Non-pigmented ciliary epithelial cell (primary cell): ENCODE measurements at regions not wholly inside any gene's neighbourhood (a gene's known extent, or its start where the extent isn't known, plus 50 kb on each side); places are given as distances from the start of the nearest gene placed in this dataset.

Experiments
- DNase-seq: peaks from one replicate; pipeline ENCODE4 v3.0.0-alpha.2; 2010; ENCODE audit warnings: low read depth

- DNase-seq, result no peak
These were observed 371.6 kb downstream of the HRH4 start for GRCh38 chr18:24831871-24832665.

GRCh38 chr18:24835751-24836150 is 375.3 kb downstream of the HRH4 start:
- no peak for DNase-seq

- peak; percentile 10 for DNase-seq
These were observed 376.6 kb downstream of the HRH4 start for GRCh38 chr18:24837066-24837465.

- DNase-seq, result no peak
These were observed 379.6 kb downstream of the HRH4 start for GRCh38 chr18:24840051-24840450.

- DNase-seq, result no peak
These were observed 380.2 kb downstream of the HRH4 start for GRCh38 chr18:24840640-24841039.

GRCh38 chr18:24841536-24841935 is 381.1 kb downstream of the HRH4 start:
- DNase-seq, result no peak

GRCh38 chr18:24843123-24843522 is 382.7 kb downstream of the HRH4 start:
- DNase-seq, result no peak

GRCh38 chr18:24846138-24846537 is 385.7 kb downstream of the HRH4 start:
- no peak for DNase-seq

GRCh38 chr18:24850532-24850931 is 390.1 kb downstream of the HRH4 start:
- DNase-seq, result no peak

GRCh38 chr18:24853076-24853475 is 392.6 kb downstream of the HRH4 start:
- DNase-seq, result no peak

- no peak for DNase-seq
These were observed 400.7 kb downstream of the HRH4 start for GRCh38 chr18:24860978-24861680.

GRCh38 chr18:24862201-24862816 is 401.9 kb downstream of the HRH4 start:
- no peak for DNase-seq

- no peak for DNase-seq
These were observed 407.9 kb downstream of the HRH4 start for GRCh38 chr18:24868311-24868710.

- no peak for DNase-seq
These were observed 408.4 kb downstream of the HRH4 start for GRCh38 chr18:24868760-24869237.

GRCh38 chr18:24869285-24869684 is 408.8 kb downstream of the HRH4 start:
- DNase-seq, result no peak

- no peak for DNase-seq
These were observed 414.8 kb downstream of the HRH4 start for GRCh38 chr18:24875286-24875685.

- no peak for DNase-seq
These were observed 415.3 kb downstream of the HRH4 start for GRCh38 chr18:24875777-24876176.

GRCh38 chr18:24876266-24876665 is 415.8 kb downstream of the HRH4 start:
- no peak for DNase-seq

- no peak for DNase-seq
These were observed 416.6 kb downstream of the HRH4 start for GRCh38 chr18:24877066-24877465.

- no peak for DNase-seq
These were observed 417.1 kb downstream of the HRH4 start for GRCh38 chr18:24877546-24877945.

GRCh38 chr18:24878289-24878688 is 417.9 kb downstream of the HRH4 start:
- DNase-seq, result peak; percentile 31

- no peak for DNase-seq
These were observed 424.8 kb downstream of the HRH4 start for GRCh38 chr18:24885276-24885675.

GRCh38 chr18:24894880-24895279 is 434.4 kb downstream of the HRH4 start:
- no peak for DNase-seq
